ENCODE measurements at regions not wholly inside any gene's neighbourhood (a gene's known extent, or its start where the extent isn't known, plus 50 kb on each side); places are given as distances from the start of the nearest gene placed in this dataset.

GRCh38 chr6:150773969-150774368 lies 91.5 kb upstream of the MTHFD1L start:
- Histone ChIP-seq H4K91ac (ENCODE audit: low read depth, low read length) (no peak overlapping the region), H3K14ac (ENCODE audit: low read length) (no peak overlapping the region), H2AK5ac (ENCODE audit: low read length) (no peak overlapping the region), H3K79me1 (ENCODE audit: low read length) (no peaks in the 10 kb centered on the region), H4K12ac (ENCODE audit: low read depth, low read length) (no peak overlapping the region), H3K9ac (ENCODE audit: low read length) (no peak overlapping the region), H3K79me2 (ENCODE audit: control insufficient read depth, insufficient read depth, low read length, poor library complexity) (no peaks in the 10 kb centered on the region), H3K36me3 (ENCODE audit: control insufficient read depth in 1 of 2, insufficient read depth in 2 of 2, low read length in 2 of 2) (peaks cover 2 to 7% of the 10 kb centered on the region in 2 experiments), H3K9me3 (ENCODE audit: insufficient read depth, low read depth, low read length) (peaks cover 3% of the 10 kb centered on the region), H2BK5ac (ENCODE audit: low read depth, low read length, poor library complexity) (no peak overlapping the region), H4K8ac (ENCODE audit: low read depth, low read length) (no peak overlapping the region), H3K4me2 (ENCODE audit: low read length) (no peak overlapping the region), H2BK120ac (ENCODE audit: insufficient read depth, low read length, poor library complexity) (no peak overlapping the region), H2BK12ac (ENCODE audit: low read length) (no peak overlapping the region), H3K23ac (ENCODE audit: low read length) (no peak overlapping the region), H3K27me3 (ENCODE audit: insufficient read depth, low read length) (no peaks in the 10 kb centered on the region), H3K4ac (ENCODE audit: low read depth, low read length) (no peak overlapping the region), H2AFZ (ENCODE audit: insufficient read depth, low read length, poor library complexity) (no peak overlapping the region), H3K4me1 (ENCODE audit: control insufficient read depth in 1 of 2, insufficient read depth in 2 of 2, low read length in 2 of 2) (peaks cover 2% of the 10 kb centered on the region in 2 experiments), H3K4me3 (ENCODE audit: low read depth, low read length) (no peak overlapping the region), H3K18ac (ENCODE audit: low read length) (no peak overlapping the region), H3K27ac (ENCODE audit: low read depth, low read length) (no peak overlapping the region)
- WGBS (ENCODE audit: extremely low coverage, insufficient coverage, insufficient read length): no CpG with 5 or more reads among the region's 1 CpG
- no peak for DNase-seq

- no peak overlapping the region for H4K8ac ChIP-seq (ENCODE audit: low read depth, low read length)
- H4K91ac ChIP-seq (ENCODE audit: low read depth, low read length): no peak overlapping the region
- no peak overlapping the region for H3K18ac ChIP-seq (ENCODE audit: low read length)
- no peak overlapping the region for H2BK120ac ChIP-seq (ENCODE audit: insufficient read depth, low read length, poor library complexity)
- no peaks in the 10 kb centered on the region for H3K27me3 ChIP-seq (ENCODE audit: insufficient read depth, low read length)
- no peak overlapping the region for H3K9ac ChIP-seq (ENCODE audit: low read length)
- H3K4ac ChIP-seq (ENCODE audit: low read depth, low read length): no peak overlapping the region
- H3K79me1 ChIP-seq (ENCODE audit: low read length): no peaks in the 10 kb centered on the region
- H3K27ac ChIP-seq (ENCODE audit: low read depth, low read length): no peak overlapping the region
- peaks cover 2% of the 10 kb centered on the region in 2 experiments for H3K4me1 ChIP-seq (ENCODE audit: control insufficient read depth in 1 of 2, insufficient read depth in 2 of 2, low read length in 2 of 2)
- H3K23ac ChIP-seq (ENCODE audit: low read length): no peak overlapping the region
- no peak overlapping the region for H3K4me3 ChIP-seq (ENCODE audit: low read depth, low read length)
- no peak overlapping the region for H2AK5ac ChIP-seq (ENCODE audit: low read length)
- no peaks in the 10 kb centered on the region for H3K79me2 ChIP-seq (ENCODE audit: control insufficient read depth, insufficient read depth, low read length, poor library complexity)
- no peak overlapping the region for H2BK5ac ChIP-seq (ENCODE audit: low read depth, low read length, poor library complexity)
- peaks cover 3% of the 10 kb centered on the region for H3K9me3 ChIP-seq (ENCODE audit: insufficient read depth, low read depth, low read length)
- no peak overlapping the region for H4K12ac ChIP-seq (ENCODE audit: low read depth, low read length)
- no peak overlapping the region for H3K14ac ChIP-seq (ENCODE audit: low read length)
- H2BK12ac ChIP-seq (ENCODE audit: low read length): no peak overlapping the region
- peaks cover 2 to 7% of the 10 kb centered on the region in 2 experiments for H3K36me3 ChIP-seq (ENCODE audit: control insufficient read depth in 1 of 2, insufficient read depth in 2 of 2, low read length in 2 of 2)
- H3K4me2 ChIP-seq (ENCODE audit: low read length): no peak overlapping the region
- no peak overlapping the region for H2AFZ ChIP-seq (ENCODE audit: insufficient read depth, low read length, poor library complexity)
- no CpG with 5 or more reads among the region's 9 CpGs for WGBS (ENCODE audit: extremely low coverage, insufficient coverage, insufficient read length)
- no peak for DNase-seq
These were observed 89.9 kb upstream of the MTHFD1L start for GRCh38 chr6:150775415-150776203.

- H3K79me1 ChIP-seq (ENCODE audit: low read length): no peaks in the 10 kb centered on the region
- H3K27ac ChIP-seq (ENCODE audit: low read depth, low read length): no peak overlapping the region
- H3K23ac ChIP-seq (ENCODE audit: low read length): no peak overlapping the region
- no peak overlapping the region for H3K18ac ChIP-seq (ENCODE audit: low read length)
- H2BK12ac ChIP-seq (ENCODE audit: low read length): no peak overlapping the region
- H3K27me3 ChIP-seq (ENCODE audit: insufficient read depth, low read length): no peaks in the 10 kb centered on the region
- no peak overlapping the region for H4K12ac ChIP-seq (ENCODE audit: low read depth, low read length)
- H4K8ac ChIP-seq (ENCODE audit: low read depth, low read length): no peak overlapping the region
- peaks cover 2% of the 10 kb centered on the region in 2 experiments for H3K4me1 ChIP-seq (ENCODE audit: control insufficient read depth in 1 of 2, insufficient read depth in 2 of 2, low read length in 2 of 2)
- H3K4ac ChIP-seq (ENCODE audit: low read depth, low read length): no peak overlapping the region
- H3K14ac ChIP-seq (ENCODE audit: low read length): no peak overlapping the region
- H3K4me2 ChIP-seq (ENCODE audit: low read length): no peak overlapping the region
- H2AFZ ChIP-seq (ENCODE audit: insufficient read depth, low read length, poor library complexity): no peak overlapping the region
- H2BK5ac ChIP-seq (ENCODE audit: low read depth, low read length, poor library complexity): no peak overlapping the region
- WGBS (ENCODE audit: extremely low coverage, insufficient coverage, insufficient read length): no CpG with 5 or more reads among the region's 9 CpGs
- no peak overlapping the region for H3K4me3 ChIP-seq (ENCODE audit: low read depth, low read length)
- no peak overlapping the region for H3K9ac ChIP-seq (ENCODE audit: low read length)
- H3K9me3 ChIP-seq (ENCODE audit: insufficient read depth, low read depth, low read length): peaks cover 3% of the 10 kb centered on the region
- no peak overlapping the region for H4K91ac ChIP-seq (ENCODE audit: low read depth, low read length)
- H2BK120ac ChIP-seq (ENCODE audit: insufficient read depth, low read length, poor library complexity): no peak overlapping the region
- H3K79me2 ChIP-seq (ENCODE audit: control insufficient read depth, insufficient read depth, low read length, poor library complexity): no peaks in the 10 kb centered on the region
- peaks cover 2 to 7% of the 10 kb centered on the region in 2 experiments for H3K36me3 ChIP-seq (ENCODE audit: control insufficient read depth in 1 of 2, insufficient read depth in 2 of 2, low read length in 2 of 2)
- no peak overlapping the region for H2AK5ac ChIP-seq (ENCODE audit: low read length)
- DNase-seq: peak; percentile 25 to 67
These were observed 87.8 kb upstream of the MTHFD1L start for GRCh38 chr6:150777736-150778135.

GRCh38 chr6:150783813-150784212 lies 81.7 kb upstream of the MTHFD1L start:
- Histone ChIP-seq H2BK120ac (ENCODE audit: insufficient read depth, low read length, poor library complexity) (no peak overlapping the region), H2BK5ac (ENCODE audit: low read depth, low read length, poor library complexity) (no peak overlapping the region), H2AK5ac (ENCODE audit: low read length) (no peak overlapping the region), H2AFZ (ENCODE audit: insufficient read depth, low read length, poor library complexity) (no peak overlapping the region), H3K9me3 (ENCODE audit: insufficient read depth, low read depth, low read length) (no peaks in the 10 kb centered on the region), H3K4me3 (ENCODE audit: low read depth, low read length) (no peak overlapping the region), H4K91ac (ENCODE audit: low read depth, low read length) (no peak overlapping the region), H3K4ac (ENCODE audit: low read depth, low read length) (no peak overlapping the region), H4K12ac (ENCODE audit: low read depth, low read length) (no peak overlapping the region), H3K79me2 (ENCODE audit: control insufficient read depth, insufficient read depth, low read length, poor library complexity) (no peaks in the 10 kb centered on the region), H3K9ac (ENCODE audit: low read length) (no peak overlapping the region), H3K27ac (ENCODE audit: low read depth, low read length) (no peak overlapping the region), H3K79me1 (ENCODE audit: low read length) (no peaks in the 10 kb centered on the region), H3K18ac (ENCODE audit: low read length) (no peak overlapping the region), H3K36me3 (ENCODE audit: control insufficient read depth in 1 of 2, insufficient read depth in 2 of 2, low read length in 2 of 2) (peaks cover 0 to 4% of the 10 kb centered on the region in 2 experiments), H3K4me2 (ENCODE audit: low read length) (no peak overlapping the region), H4K8ac (ENCODE audit: low read depth, low read length) (no peak overlapping the region), H3K4me1 (ENCODE audit: control insufficient read depth in 1 of 2, insufficient read depth in 2 of 2, low read length in 2 of 2) (no peaks in the 10 kb centered on the region), H3K14ac (ENCODE audit: low read length) (no peak overlapping the region), H3K23ac (ENCODE audit: low read length) (no peak overlapping the region), H3K27me3 (ENCODE audit: insufficient read depth, low read length) (no peaks in the 10 kb centered on the region), H2BK12ac (ENCODE audit: low read length) (no peak overlapping the region)
- no CpG with 5 or more reads among the region's 2 CpGs for WGBS (ENCODE audit: extremely low coverage, insufficient coverage, insufficient read length)
- DNase-seq: no peak
